ENCODE measurements at regions not wholly inside any gene's neighbourhood (a gene's known extent, or its start where the extent isn't known, plus 50 kb on each side); places are given as distances from the start of the nearest gene placed in this dataset.

- TF ChIP-seq ZNF510 (tag by site-specific recombination; IDR thresholded peaks at IDR 0.05; ENCODE audit: insufficient replicate concordance) (no peak), TCF7L2 (IDR thresholded peaks at IDR 0.05; ENCODE audit: borderline replicate concordance, low read depth, low read length) (no peak), KLF16 (tag by site-specific recombination; IDR thresholded peaks at IDR 0.05) (no peak), CTCF (tag by site-specific recombination; IDR thresholded peaks at IDR 0.05) (no peak), MZF1 (tag by site-specific recombination; IDR thresholded peaks at IDR 0.05; ENCODE audit: borderline replicate concordance) (no peak), HOXC10 (CRISPR knock-in tag; IDR thresholded peaks at IDR 0.05) (no peak), ZNF404 (tag by site-specific recombination; IDR thresholded peaks at IDR 0.05) (no peak), PRDM10 (tag by site-specific recombination; IDR thresholded peaks at IDR 0.05) (no peak), AEBP2 (tag by site-specific recombination; IDR thresholded peaks at IDR 0.05; ENCODE audit: borderline replicate concordance) (no peak), ZBTB11 (tag by site-specific recombination; conservative IDR thresholded peaks at IDR 0.05; ENCODE audit: low read depth) (no peak)
Measured at GRCh38 chr13:90188351-90188636, 1159.2 kb upstream of the MIR17HG start.

Data from HEK293 (cell line).